Suprapubic skin (tissue), 4 donors: ENCODE measurements at regions not wholly inside any gene's neighbourhood (a gene's known extent, or its start where the extent isn't known, plus 50 kb on each side); places are given as distances from the start of the nearest gene placed in this dataset.

Experiments
- DNase-seq, 2 donors: peaks; one replicate each; pipeline ENCODE4 v3.0.0-alpha.2; 2019; ENCODE audit warnings: low spot score in 2 of 2
- H3K27ac ChIP-seq: fragments of 200-600 bp; sonication (generic); one replicate; pipeline ENCODE4 v1.5.1; 2019
- H3K27me3 ChIP-seq: fragments of 200-600 bp; sonication (generic); one replicate; pipeline ENCODE4 v1.5.1; 2019
- H3K36me3 ChIP-seq: fragments of 200-600 bp; sonication (generic); one replicate; pipeline ENCODE4 v1.5.1; 2019
- H3K4me1 ChIP-seq: fragments of 200-600 bp; sonication (generic); one replicate; pipeline ENCODE4 v1.5.1; 2019
- H3K4me3 ChIP-seq: fragments of 200-600 bp; sonication (generic); one replicate; pipeline ENCODE4 v1.5.1; 2019; ENCODE audit warnings: mild to moderate bottlenecking
- H3K9me3 ChIP-seq: fragments of 200-600 bp; sonication (generic); one replicate; pipeline ENCODE4 v1.5.1; 2019
- CTCF ChIP-seq, 2 donors: fragments of 200-600 bp in 1 of 2; fragments of 450-650 bp in 1 of 2; sonication (generic) in 1 of 2; IDR thresholded peaks; one replicate each; pipeline ENCODE4 v1.5.1; 2016 to 2019; ENCODE audit warnings: antibody characterized with exemption in 2 of 2, mild to moderate bottlenecking in 1 of 2, moderate library complexity in 1 of 2
- EP300 ChIP-seq: sonication (generic); formaldehyde crosslinking; IDR thresholded peaks from one replicate; pipeline ENCODE4 v1.6.1; 2017; ENCODE audit warnings: antibody characterized with exemption
- POLR2A ChIP-seq, 2 donors: fragments of 450-650 bp; IDR thresholded peaks; one replicate each; pipeline ENCODE4 v1.6.1; 2017; ENCODE audit warnings: antibody characterized with exemption in 2 of 2, mild to moderate bottlenecking in 2 of 2, moderate library complexity in 2 of 2
- POLR2AphosphoS5 ChIP-seq, 3 donors: sonication (generic); formaldehyde crosslinking; IDR thresholded peaks; one replicate each; pipeline ENCODE4 v1.6.1; 2017; ENCODE audit warnings: antibody characterized with exemption in 3 of 3
- WGBS: methylation state at CpG from one replicate; pipeline ENCODE4 v1.1.5; 2018; 5-methylcytosine and 5-hydroxymethylcytosine counted together

GRCh38 chr5:155684417-155684816 lies 642.5 kb upstream of the SGCD start:
- peaks cover 6% of the 10 kb centered on the region for H3K9me3 ChIP-seq
- H3K27ac ChIP-seq: no peak overlapping the region
- H3K36me3 ChIP-seq: no peaks in the 10 kb centered on the region
- no peak for DNase-seq
- H3K4me3 ChIP-seq: no peak overlapping the region
- no peaks in the 10 kb centered on the region for H3K4me1 ChIP-seq
- TF ChIP-seq POLR2AphosphoS5 (IDR thresholded peaks at IDR 0.05): no peak
- no peak for TF ChIP-seq CTCF (IDR thresholded peaks at IDR 0.05)
- no peaks in the 10 kb centered on the region for H3K27me3 ChIP-seq

GRCh38 chr5:155686131-155686530 lies 640.8 kb upstream of the SGCD start:
- 53% methylated on average over 1 of the region's 1 CpG for WGBS
- H3K36me3 ChIP-seq: no peaks in the 10 kb centered on the region
- TF ChIP-seq POLR2AphosphoS5 (IDR thresholded peaks at IDR 0.05): no peak
- TF ChIP-seq POLR2A (IDR thresholded peaks at IDR 0.05): no peak
- no peaks in the 10 kb centered on the region for H3K27me3 ChIP-seq
- no peak overlapping the region for H3K4me3 ChIP-seq
- no peaks in the 10 kb centered on the region for H3K4me1 ChIP-seq
- DNase-seq: no peak
- no peak overlapping the region for H3K27ac ChIP-seq
- H3K9me3 ChIP-seq: peaks cover 6% of the 10 kb centered on the region

- Histone ChIP-seq H3K36me3 (no peaks in the 10 kb centered on the region), H3K4me3 (no peak overlapping the region), H3K27me3 (no peaks in the 10 kb centered on the region), H3K9me3 (no peaks in the 10 kb centered on the region), H3K4me1 (no peaks in the 10 kb centered on the region), H3K27ac (no peak overlapping the region)
- TF ChIP-seq EP300 (no peak), CTCF (IDR thresholded peaks at IDR 0.05) (no peak), POLR2AphosphoS5 (IDR thresholded peaks at IDR 0.05) (no peak), POLR2A (IDR thresholded peaks at IDR 0.05) (no peak)
- no peak for DNase-seq
- 13% methylated on average over 1 of the region's 1 CpG for WGBS
Measured at GRCh38 chr5:155689406-155689805, 637.6 kb upstream of the SGCD start.

GRCh38 chr5:155696362-155696761 lies 630.6 kb upstream of the SGCD start:
- TF ChIP-seq POLR2AphosphoS5 (IDR thresholded peaks at IDR 0.05) (no peak), CTCF (IDR thresholded peaks at IDR 0.05) (no peak), EP300 (no peak), POLR2A (IDR thresholded peaks at IDR 0.05) (no peak)
- Histone ChIP-seq H3K27ac (no peak overlapping the region), H3K4me1 (no peaks in the 10 kb centered on the region), H3K27me3 (no peaks in the 10 kb centered on the region), H3K9me3 (no peaks in the 10 kb centered on the region), H3K36me3 (no peaks in the 10 kb centered on the region), H3K4me3 (no peak overlapping the region)
- DNase-seq: no peak
- WGBS: 22% methylated on average over 1 of the region's 1 CpG

GRCh38 chr5:155697236-155697635 lies 629.7 kb upstream of the SGCD start:
- no peak for DNase-seq
- H3K4me1 ChIP-seq: no peaks in the 10 kb centered on the region
- TF ChIP-seq CTCF (IDR thresholded peaks at IDR 0.05): no peak
- no peak for TF ChIP-seq EP300
- TF ChIP-seq POLR2AphosphoS5 (IDR thresholded peaks at IDR 0.05): no peak
- TF ChIP-seq POLR2A (IDR thresholded peaks at IDR 0.05): no peak
- no peaks in the 10 kb centered on the region for H3K36me3 ChIP-seq
- no peaks in the 10 kb centered on the region for H3K27me3 ChIP-seq
- H3K27ac ChIP-seq: no peak overlapping the region
- no peak overlapping the region for H3K4me3 ChIP-seq
- H3K9me3 ChIP-seq: no peaks in the 10 kb centered on the region
- WGBS: 66% methylated on average over 4 of the region's 4 CpGs

- WGBS: 54% methylated on average over 1 of the region's 1 CpG
- Histone ChIP-seq H3K27me3 (no peaks in the 10 kb centered on the region), H3K9me3 (no peaks in the 10 kb centered on the region), H3K36me3 (no peaks in the 10 kb centered on the region), H3K4me3 (no peak overlapping the region), H3K4me1 (no peaks in the 10 kb centered on the region), H3K27ac (no peak overlapping the region)
- no peak for TF ChIP-seq POLR2AphosphoS5 (IDR thresholded peaks at IDR 0.05)
- TF ChIP-seq POLR2A (IDR thresholded peaks at IDR 0.05): no peak
- TF ChIP-seq EP300: no peak
- no peak for DNase-seq
Measured at GRCh38 chr5:155699385-155699784, 627.6 kb upstream of the SGCD start.
